HepG2 (cell line): ENCODE measurements at regions not wholly inside any gene's neighbourhood (a gene's known extent, or its start where the extent isn't known, plus 50 kb on each side); places are given as distances from the start of the nearest gene placed in this dataset.
"Not testable (repeated sequence)": the region's sequence is repeated elsewhere in the genome, so short reads cannot be mapped to it uniquely, and the experiment has no call there.

ENCODE experiments used
- CTCF ChIP-seq: sonication (generic); formaldehyde crosslinking; IDR thresholded peaks from 2 replicates; pipeline ENCODE4 v1.5.0; 2020; ENCODE audit warnings: mild to moderate bottlenecking, missing genetic modification reagents, moderate library complexity
- HDAC6 ChIP-seq: fragments of 200-600 bp; sonication (generic); IDR thresholded peaks from 2 replicates; pipeline ENCODE4 v1.7.0; 2017; ENCODE audit warnings: mild to moderate bottlenecking, antibody characterized with exemption, low read length, low read depth
- SNRNP70 ChIP-seq: fragments of 200-400 bp; formaldehyde crosslinking; IDR thresholded peaks from 2 replicates; pipeline ENCODE4 v1.6.1; 2017; ENCODE audit warnings: mild to moderate bottlenecking, low read depth, low read length, moderate library complexity
- ZBTB3 ChIP-seq: sonication (generic); formaldehyde crosslinking; IDR thresholded peaks from 2 replicates; pipeline ENCODE4 v1.4.0; 2020; ENCODE audit warnings: low read depth, mild to moderate bottlenecking, moderate library complexity, missing genetic modification reagents, borderline replicate concordance
- ZNF232 ChIP-seq: sonication (generic); formaldehyde crosslinking; IDR thresholded peaks from 2 replicates; pipeline ENCODE4 v1.4.0; 2020; ENCODE audit warnings: missing genetic modification reagents, borderline replicate concordance

DNA sequence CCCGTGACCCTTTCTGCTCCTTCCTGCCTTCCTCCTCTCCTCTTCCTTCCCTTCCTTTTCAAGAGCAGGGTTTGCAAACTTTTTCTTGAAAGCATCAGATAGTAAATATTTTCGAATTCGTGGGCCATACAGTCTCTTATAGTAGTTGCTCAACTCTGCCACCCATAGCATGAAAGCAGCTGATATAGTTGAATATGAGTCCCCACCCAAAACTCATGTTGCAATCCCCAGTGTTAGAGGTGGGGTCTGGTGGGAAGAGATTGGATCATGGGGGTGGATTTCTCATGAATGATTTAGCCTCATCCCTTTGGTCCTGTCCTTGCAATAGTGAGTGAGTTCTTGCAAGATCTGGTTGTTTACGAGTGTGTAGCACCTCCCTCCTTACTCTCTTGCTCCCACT, 114.3 kb downstream of the UNC93B1 start:
- TF ChIP-seq SNRNP70; CTCF (CRISPR knock-in tag); HDAC6; ZNF232; ZBTB3 (CRISPR knock-in tag): not testable (repeated sequence)
